Lower leg skin (tissue), 3 donors: ENCODE measurements at regions not wholly inside any gene's neighbourhood (a gene's known extent, or its start where the extent isn't known, plus 50 kb on each side); places are given as distances from the start of the nearest gene placed in this dataset.

Source experiments
- CTCF ChIP-seq, 3 donors: fragments of 450-650 bp; IDR thresholded peaks; one replicate each; pipeline ENCODE4 v1.5.1; 2016; ENCODE audit warnings: antibody characterized with exemption in 3 of 3, mild to moderate bottlenecking in 3 of 3, moderate library complexity in 2 of 3
- POLR2A ChIP-seq, 2 donors: fragments of 450-650 bp; IDR thresholded peaks; one replicate each; pipeline ENCODE4 v1.6.1; 2016 to 2017; ENCODE audit warnings: antibody characterized with exemption in 2 of 2, mild to moderate bottlenecking in 1 of 2, moderate library complexity in 1 of 2

GRCh38 chr13:79246578-79246949 lies 159.5 kb downstream of the RBM26 start:
- TF ChIP-seq POLR2A (IDR thresholded peaks at IDR 0.05), result no peak
- TF ChIP-seq CTCF (IDR thresholded peaks at IDR 0.05), result no peak
